DND-41 (cell line): ENCODE measurements at regions not wholly inside any gene's neighbourhood (a gene's known extent, or its start where the extent isn't known, plus 50 kb on each side); places are given as distances from the start of the nearest gene placed in this dataset.

Experiments used
- CTCF ChIP-seq: IDR thresholded peaks from 2 replicates; pipeline ENCODE4 v1.5.1; 2012; ENCODE audit warnings: borderline replicate concordance, low read length, moderate library complexity, mild to moderate bottlenecking; ENCODE audit not compliant: poor library complexity, severe bottlenecking; ENCODE audit errors: extremely low read depth
- EZH2 ChIP-seq: IDR thresholded peaks from 3 replicates; pipeline ENCODE4 v1.6.1; 2012; ENCODE audit warnings: borderline replicate concordance, low read depth, mild to moderate bottlenecking, moderate library complexity, low read length, inconsistent platforms; ENCODE audit not compliant: severe bottlenecking

- TF ChIP-seq CTCF (no peak), EZH2 (no peak)
Observed at GRCh38 chr1:87169263-87169910, 159.3 kb upstream of the LMO4 start.
